HG03558 (cell line): ENCODE measurements at regions not wholly inside any gene's neighbourhood (a gene's known extent, or its start where the extent isn't known, plus 50 kb on each side); places are given as distances from the start of the nearest gene placed in this dataset.

Experiments
- ATAC-seq: cut with Tn5 transposase; IDR thresholded peaks from one replicate; pipeline ENCODE4 v1.9.1; 2021; ENCODE audit warnings: moderate number of reproducible peaks; ENCODE audit not compliant: unreplicated experiment; ENCODE audit errors: extremely low read depth

- no peak for ATAC-seq
These were observed 2041.4 kb upstream of the CDH9 start for GRCh38 chr5:29079771-29080170.

- ATAC-seq, result no peak
These were observed 2039.1 kb upstream of the CDH9 start for GRCh38 chr5:29077451-29077850.

GRCh38 chr5:29069104-29069402 is 2030.7 kb upstream of the CDH9 start:
- no peak for ATAC-seq

GRCh38 chr5:29061381-29061780 is 2023.0 kb upstream of the CDH9 start:
- no peak for ATAC-seq

DNA sequence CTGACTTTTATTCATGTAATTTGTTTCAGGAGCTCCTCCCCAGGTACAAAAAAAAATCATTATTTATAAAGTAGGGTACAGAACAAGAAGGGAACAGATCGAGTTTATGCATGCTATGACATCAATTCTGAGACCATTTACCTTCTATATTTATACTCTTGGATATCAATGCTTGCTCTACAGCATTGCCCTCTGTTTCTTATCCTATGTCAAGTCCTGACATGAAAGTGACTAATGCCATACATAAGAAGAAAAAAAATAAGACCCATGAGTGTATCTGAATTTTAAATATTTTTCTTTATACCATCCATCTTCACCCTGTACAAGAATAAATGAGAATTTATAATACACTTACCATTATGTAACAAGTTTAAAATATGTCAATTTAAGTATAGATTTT is 2016.3 kb upstream of the CDH9 start:
- ATAC-seq, result no peak

GRCh38 chr5:29054282-29054681 is 2015.9 kb upstream of the CDH9 start:
- no peak for ATAC-seq

DNA sequence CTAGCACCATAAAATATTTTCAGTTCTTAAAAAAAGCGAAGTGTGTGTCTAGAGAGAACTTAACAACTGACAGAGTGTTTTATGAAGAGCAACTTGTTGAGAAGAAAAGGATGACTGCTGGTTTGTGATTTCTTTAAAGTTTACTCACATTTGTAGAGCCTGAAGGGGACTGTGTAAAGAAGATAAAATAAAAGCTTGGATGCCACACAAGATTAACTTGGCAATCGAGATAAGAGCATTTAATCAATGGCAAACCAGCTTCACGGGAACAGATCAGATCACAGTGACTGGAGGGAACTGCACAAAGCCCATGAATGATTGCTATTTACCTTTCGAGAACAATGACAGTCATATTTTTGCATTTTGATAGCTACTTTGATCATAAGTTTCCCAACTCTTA is 2013.1 kb upstream of the CDH9 start:
- ATAC-seq, result no peak

GRCh38 chr5:29042152-29042551 is 2003.8 kb upstream of the CDH9 start:
- ATAC-seq, result no peak

DNA sequence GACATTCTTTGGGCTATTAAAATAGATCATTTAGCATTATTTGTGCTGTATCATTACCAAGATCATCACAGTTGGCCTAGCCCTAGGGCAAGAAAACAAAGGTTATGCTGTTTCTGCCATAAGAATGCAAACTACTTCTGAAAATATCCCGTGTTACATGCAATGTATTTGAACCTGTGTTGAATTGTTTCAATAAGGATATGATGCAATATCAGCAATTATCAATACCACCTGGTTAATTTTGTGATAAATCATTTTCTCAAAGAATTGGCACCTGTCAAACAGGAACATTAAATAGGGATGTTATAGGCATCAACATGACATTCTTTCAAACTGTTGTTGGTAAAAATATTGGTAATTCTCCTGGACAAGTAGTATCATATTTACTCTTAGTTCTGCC is 2002.0 kb upstream of the CDH9 start:
- no peak for ATAC-seq

DNA sequence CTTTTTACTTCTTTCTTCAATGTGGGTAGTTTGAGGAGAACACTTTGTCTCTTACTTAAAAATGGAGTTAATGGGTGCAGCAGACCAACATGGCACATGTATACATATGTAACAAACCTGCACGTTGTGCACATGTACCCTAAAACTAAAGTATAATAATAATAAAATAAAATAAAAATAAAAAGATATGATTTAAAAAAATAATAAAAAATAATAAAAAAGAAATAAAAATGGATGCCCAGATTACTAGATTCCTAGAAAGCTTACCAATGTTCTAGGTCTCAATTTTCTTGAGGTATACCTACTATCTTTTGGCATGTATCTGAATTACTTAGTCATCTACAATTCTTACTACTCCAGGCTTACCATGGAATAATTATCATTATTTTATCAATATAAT is 2001.6 kb upstream of the CDH9 start:
- ATAC-seq, result no peak

DNA sequence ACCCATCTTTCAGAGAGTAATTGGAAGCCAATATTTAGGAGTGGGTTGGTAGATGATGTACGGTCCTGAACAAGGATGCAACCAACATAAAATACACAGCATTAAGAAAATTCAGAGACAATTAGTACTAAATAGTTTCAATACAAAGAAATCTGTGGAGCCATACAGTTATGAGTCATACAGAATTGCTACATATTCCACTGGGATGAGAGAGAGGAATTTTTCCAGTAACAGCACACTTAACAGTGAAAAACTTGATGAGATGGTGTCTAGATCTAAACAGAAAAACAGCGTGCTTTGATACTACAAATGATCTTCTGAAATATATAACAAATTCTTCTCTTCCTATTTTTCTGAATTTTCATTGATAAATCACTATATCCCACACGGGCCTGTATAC is 1999.3 kb upstream of the CDH9 start:
- ATAC-seq, result no peak

- ATAC-seq, result no peak
These were observed 1985.7 kb upstream of the CDH9 start for GRCh38 chr5:29024052-29024451.

- no peak for ATAC-seq
These were observed 1985.2 kb upstream of the CDH9 start for GRCh38 chr5:29023541-29023940.

DNA sequence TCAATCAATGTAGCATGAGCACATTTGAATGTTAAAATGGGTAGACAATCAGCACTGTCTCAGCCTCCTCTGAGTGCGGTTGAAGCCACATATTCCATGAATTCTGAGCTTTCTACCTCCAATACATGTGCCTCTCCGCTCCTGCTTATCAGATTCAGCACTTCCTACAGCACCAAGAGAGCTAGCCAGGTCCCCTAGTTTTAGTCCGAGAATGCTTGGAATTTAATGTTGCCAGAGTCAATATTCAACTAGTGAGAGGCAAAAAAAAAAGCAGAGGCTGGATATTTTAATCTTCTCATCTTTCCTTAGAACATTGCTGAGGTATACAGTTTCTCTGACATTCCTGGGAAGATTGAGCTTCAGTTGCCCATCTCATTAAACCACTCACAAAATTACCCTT is 1979.1 kb upstream of the CDH9 start:
- no peak for ATAC-seq

GRCh38 chr5:29016067-29016466 is 1977.7 kb upstream of the CDH9 start:
- ATAC-seq, result no peak

GRCh38 chr5:29015523-29015922 is 1977.1 kb upstream of the CDH9 start:
- ATAC-seq, result no peak

DNA sequence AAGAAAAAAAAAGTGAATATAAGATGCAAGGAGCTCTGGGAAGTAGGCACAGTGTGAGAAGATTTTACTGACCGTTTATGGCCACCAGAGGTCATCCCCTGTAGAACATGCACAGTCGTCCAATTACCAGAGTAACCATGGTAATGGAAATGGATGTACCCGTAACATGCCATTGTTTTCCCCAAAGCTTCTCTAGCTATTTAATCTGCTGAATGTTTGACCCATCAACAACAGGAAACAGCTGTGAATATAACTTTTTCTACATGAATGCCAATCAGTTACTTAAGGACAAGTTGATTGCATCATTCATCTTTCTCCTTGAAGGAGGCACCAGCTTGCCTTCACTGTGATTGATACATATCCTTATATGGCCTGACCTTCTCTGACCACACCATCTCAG is 1967.0 kb upstream of the CDH9 start:
- ATAC-seq, result no peak

- no peak for ATAC-seq
These were observed 1964.1 kb upstream of the CDH9 start for GRCh38 chr5:29002481-29002880.

DNA sequence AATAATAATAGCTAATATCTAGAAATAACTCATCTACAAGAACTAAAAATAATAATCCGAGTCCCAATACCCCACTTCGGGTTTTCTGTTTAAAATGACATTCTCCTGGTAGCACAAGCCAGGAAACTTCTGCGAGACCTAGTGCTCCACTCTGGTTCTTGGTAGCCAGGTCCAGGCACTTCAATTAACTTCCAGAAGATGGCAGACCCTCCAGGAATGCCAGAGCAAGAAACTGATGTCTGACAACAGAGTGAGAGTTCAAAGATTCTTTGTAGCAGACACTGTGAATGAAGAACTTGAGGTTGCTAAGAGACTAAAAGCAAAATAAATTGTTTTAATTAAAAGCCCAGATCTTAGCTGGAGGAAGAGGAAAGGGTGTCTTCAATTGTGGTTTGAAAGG is 1963.3 kb upstream of the CDH9 start:
- no peak for ATAC-seq

GRCh38 chr5:28984639-28985038 is 1946.3 kb upstream of the CDH9 start:
- ATAC-seq, result no peak

GRCh38 chr5:28975508-28975907 is 1937.1 kb upstream of the CDH9 start:
- ATAC-seq, result no peak

- no peak for ATAC-seq
These were observed 1929.5 kb upstream of the CDH9 start for GRCh38 chr5:28967848-28968247.

GRCh38 chr5:28961816-28962215 is 1923.4 kb upstream of the CDH9 start:
- no peak for ATAC-seq

DNA sequence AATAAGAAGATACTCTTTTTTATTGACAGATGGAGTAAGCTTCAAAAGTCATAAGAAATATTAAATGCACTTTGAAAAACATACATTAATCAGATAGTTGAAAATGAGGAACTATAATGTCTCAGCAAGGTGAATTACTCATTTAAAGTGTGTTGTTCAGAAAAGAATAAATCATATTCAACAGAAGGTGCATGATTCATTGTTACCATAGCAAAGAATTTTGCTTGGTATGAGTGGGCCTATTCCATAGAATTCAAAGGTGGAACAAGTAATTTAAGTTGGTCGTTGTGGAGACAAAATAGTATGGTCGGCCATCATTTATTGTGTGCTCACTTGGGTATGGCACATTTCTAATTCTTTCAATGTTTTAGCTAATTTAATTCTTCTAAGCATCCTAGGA is 1920.2 kb upstream of the CDH9 start:
- no peak for ATAC-seq
